Stimulated activated CD8-positive, alpha-beta memory T cell treated with anti-CD3 and anti-CD28 coated beads, Interleukin-2, amount 100 ng/mL, for 48 hours (primary cell): ENCODE measurements at regions not wholly inside any gene's neighbourhood (a gene's known extent, or its start where the extent isn't known, plus 50 kb on each side); places are given as distances from the start of the nearest gene placed in this dataset.
"Not testable (repeated sequence)": the region's sequence is repeated elsewhere in the genome, so short reads cannot be mapped to it uniquely, and the experiment has no call there.

Source experiments
- DNase-seq, 2 donors: peaks; one replicate each; pipeline ENCODE4 v3.0.0-alpha.2; 2020; ENCODE audit warnings: low read depth in 2 of 2

DNA sequence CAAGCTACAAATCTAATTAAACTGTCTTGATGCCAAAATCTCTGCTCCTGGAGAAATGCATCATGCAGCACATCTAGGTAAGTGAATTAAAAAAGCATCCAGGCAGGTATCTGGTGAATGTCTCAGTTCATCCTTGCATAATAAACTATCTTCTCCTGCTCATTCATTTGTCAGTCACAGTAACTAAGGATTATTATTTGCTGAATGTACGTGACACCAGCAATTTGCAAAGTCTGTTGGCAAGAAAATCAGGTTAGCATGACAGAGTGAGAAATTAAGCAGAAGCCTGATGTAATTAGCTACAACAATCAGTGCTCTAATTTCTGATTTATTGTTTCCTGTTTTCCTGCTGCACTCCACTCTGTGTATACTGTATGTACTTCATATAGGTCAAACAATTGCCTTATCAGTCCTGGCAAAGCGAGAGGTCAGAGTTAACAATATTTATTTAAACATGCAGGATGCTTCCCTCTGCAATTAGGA is 213.6 kb downstream of the FBXO8 start:
- no peak for DNase-seq

DNA sequence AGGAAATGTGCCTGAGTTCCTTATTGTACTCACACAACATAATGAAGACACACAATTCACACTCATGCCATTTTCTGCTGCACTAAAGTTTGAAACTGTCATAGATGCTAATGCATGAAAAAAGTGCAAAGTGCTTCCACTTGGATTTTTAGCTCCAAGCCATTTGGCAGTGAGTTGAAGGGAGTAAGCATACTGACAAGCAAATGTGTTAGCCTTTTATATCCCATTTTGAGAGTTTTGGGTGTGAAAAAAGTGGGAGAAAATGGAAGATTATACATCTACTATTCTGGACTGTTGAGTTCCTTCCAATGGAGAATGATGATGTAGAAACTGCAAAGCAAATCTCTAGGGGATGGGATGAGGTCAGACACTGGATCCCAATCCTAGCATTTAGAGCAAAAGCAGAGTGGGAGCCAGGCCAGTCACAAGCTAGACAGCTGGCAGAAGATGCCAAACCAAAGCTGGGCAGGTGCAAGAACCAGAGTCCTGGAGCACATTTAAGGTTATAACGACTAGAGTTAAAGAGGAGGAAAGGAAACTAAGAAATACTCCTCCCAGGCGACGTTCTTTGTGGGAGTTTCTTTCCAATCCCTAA is 216.8 kb downstream of the FBXO8 start:
- no peak for DNase-seq

DNA sequence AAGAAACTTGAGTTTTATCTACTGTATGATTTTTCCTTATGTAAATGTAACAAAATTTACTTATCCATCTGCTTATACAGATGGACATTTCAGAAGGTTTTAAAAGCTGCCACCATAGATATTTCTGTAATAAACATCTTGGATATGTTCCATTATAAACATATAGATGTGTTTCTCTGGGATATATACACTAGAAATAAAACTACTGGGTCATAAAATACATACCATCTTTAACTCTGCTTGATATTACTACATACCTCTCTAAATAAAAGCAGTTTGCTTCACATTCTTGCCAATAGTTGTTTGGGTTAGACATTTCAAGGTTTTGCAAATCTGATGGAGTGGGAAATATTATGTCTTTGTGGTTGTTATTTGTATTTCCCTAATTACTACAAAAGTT is 220.6 kb downstream of the FBXO8 start:
- no peak for DNase-seq

DNA sequence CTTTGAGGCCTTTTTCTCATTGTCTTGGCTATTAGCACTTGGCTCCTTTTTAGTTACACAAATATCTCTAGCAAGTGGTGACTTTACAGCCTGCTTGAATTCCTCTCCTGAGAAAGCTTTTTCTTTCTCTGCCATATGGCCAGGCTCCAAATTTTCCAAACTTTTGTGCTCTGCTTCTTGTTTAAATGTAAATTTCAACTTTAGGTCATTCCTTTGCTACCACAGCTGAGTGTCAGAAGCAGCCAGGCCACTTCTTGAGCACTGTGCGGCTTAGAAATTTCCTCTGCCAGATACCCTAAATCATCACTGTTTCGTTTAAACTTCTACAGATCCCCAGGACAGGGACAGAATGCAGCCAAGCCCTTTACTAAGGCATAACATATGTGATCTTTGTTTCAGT is 222.4 kb downstream of the FBXO8 start:
- no peak for DNase-seq

DNA sequence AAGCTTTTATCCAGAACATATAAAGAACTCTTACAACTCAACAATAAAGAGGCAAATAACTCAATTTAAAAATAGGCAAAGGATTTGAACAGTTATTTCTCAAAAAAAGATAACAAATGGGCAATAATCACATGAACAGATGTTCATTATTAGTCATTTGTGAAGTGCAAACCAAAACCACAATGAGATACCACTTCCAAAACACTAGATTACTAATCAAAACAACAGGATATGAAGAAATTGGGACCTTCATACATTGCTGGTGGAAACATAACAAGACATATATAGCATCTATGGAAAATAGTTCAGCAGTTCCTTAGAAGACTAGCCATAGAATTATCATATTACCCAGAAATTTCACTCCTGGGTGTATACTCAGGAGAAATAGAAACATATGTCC is 224.6 kb downstream of the FBXO8 start:
- no peak for DNase-seq

DNA sequence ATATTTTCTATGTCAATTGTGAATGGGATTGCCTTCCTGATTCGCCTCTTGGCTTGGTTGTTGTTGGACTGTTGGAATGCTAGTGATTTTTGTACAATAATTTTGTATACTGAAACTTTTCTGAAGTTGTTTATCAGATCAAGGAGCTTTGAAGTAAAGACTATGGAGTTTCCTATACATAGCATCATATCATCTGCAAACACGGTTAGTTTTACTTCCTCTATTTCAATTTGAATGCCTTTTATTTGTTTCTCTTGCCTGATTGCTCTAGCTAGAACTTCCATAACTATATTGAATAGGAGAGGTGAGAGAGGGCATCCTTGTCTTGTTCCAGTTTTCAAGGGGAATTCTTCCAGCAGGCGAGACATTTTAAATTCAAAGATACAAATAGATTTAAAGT is 226.5 kb downstream of the FBXO8 start:
- no peak for DNase-seq

DNA sequence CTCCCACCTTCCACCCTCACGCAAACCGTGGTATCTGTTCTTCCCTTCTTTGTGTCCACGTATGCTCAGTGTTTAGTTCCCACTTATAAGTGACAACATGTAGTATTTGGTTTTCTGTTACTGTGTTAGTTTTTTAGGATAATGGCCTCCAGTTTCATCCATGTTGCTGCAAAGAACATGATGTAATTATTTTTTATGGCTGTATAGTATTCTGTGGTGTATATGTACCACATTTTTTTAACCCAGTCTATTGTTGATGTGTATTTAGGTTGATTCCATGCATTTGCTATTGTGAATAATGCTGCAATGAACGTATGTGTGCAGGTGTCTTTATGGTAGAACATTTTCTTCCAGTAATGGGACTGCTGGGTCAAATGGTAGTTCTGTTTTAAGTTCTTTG is 228.1 kb downstream of the FBXO8 start:
- no peak for DNase-seq

DNA sequence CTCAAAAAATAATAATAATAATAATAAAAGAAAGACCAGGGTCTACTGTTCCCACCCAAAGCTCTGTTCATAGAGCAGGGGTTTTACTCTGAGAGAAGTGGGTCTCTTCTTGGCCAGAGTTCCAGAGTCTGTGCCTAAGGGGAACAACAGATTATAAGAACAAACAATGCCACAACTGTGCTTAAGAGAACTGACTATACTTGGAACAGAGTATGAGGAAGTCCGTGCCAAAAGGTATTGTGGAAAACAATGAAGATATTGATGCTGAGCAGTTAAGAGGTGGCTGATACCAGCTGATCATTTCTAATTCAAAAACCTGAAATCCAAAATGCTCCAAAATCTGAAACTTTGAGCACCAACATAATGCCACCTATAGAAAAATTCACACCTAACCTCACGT is 229.6 kb downstream of the FBXO8 start:
- DNase-seq: no peak

DNA sequence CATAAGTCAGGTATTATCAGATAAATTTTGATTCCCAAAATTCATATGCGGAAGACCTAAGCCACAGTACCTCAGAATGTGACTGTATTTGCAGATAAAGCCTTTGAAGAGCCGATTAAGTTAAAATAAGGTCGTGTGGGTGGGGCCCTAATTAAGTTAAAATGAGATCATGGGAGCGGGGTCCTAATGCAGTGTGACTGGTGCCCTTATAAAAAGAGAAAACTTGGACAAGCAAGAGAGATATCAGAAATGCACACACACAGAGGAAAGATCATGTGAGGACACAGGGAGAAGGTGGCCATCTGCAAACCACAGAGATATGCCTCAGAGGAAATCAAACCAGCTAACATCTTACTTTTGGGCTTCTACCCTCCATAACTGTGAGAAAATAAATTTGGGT is 236.1 kb downstream of the FBXO8 start:
- no peak for DNase-seq

DNA sequence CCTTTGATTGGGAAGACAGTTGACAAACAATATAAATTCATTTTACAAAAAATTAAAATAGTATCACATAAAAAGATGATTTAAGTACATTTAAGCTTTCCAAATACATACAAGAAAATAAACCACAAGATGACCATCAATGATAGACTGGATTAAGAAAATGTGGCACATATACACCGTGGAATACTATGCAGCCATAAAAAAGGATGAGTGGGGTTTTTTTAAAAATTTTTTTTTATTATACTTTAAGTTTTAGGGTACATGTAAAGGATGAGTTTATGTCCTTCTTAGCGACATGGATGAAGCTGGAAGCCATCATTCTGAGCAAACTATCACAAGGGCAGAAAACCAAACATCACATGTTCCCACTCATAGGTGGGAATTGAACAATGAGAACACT is 237.6 kb downstream of the FBXO8 start:
- not testable (repeated sequence) for DNase-seq

DNA sequence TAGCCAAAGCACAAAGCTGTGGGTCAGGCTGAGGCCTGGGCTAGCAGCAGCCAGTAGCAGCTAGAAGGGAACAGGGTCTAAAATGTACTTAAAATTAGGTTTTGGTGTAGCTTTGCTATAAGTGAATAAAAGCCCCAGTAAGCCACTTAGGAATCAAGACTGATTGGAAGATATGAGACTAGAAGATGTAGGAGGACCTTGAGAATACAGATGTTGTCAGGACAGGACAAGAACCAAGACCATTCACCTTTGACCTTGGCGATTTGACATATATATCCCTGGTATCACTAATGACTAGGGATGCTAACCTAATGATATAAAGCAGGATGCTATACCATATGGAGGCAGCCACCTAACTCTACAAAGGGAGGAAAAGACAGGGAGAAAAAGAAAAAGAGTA is 238.1 kb downstream of the FBXO8 start:
- no peak for DNase-seq

DNA sequence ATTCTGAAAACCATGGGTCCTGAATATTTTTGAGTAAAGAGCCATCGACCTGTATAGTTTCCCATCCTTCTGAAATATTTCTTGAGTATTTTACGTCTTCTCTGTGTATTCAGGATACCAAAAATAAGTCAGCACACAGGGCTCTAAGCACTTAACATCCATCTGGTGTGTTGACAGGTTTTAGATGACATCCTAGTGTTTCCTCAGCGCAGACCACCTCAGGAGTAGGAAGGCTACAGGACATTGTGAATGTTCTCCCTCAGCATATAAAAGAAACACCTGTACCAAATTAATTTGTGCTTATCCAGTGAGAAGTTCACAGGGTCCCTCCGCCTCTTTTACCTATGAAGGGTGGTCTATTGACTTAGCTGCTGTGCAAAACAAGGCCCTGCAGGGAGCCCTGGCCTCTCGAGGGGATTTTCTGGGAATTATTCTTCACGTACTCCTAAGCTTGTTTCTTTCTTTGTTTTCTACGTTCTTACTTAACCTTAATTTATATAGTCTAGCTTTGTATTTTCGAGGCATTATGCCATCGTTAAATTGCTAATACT is 241.8 kb downstream of the FBXO8 start:
- no peak for DNase-seq

DNA sequence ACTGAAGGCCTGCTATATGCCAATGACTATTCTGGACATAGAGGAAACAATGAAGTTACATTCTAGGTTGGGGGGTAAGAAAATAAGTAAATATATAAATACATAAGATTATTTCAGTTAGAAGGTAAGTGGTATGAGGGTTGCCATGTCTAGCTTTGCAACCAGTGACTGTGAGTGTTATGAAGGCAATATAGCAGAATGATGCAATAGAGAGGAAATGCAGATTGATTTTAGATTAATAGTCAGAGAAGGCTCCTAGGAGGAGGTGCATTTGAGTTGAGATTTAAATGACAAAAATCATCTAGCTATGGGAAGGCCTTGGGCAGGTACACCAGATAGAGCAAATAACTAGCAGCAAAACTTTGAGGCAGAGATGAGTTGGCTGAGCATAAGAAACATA is 243.2 kb downstream of the FBXO8 start:
- DNase-seq: no peak

DNA sequence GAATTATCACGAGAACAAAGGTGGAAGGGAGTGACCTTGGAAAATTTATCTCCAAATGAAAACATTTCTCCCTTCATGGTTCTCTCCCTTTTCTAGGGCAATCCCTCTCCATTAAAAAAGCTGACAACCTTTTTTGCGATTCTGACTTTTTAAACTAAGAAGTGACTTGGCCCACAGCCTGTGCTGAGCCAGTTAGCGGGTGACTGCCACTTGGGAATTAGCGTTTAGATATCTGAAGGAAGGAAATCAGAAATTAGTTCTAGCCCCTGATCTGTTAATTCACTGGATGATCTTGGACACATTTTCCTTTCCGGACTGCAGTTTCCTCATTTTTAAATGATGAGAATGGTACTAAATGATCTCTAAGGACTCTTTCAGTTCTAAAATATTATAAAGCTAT is 245.0 kb downstream of the FBXO8 start:
- no peak for DNase-seq

DNA sequence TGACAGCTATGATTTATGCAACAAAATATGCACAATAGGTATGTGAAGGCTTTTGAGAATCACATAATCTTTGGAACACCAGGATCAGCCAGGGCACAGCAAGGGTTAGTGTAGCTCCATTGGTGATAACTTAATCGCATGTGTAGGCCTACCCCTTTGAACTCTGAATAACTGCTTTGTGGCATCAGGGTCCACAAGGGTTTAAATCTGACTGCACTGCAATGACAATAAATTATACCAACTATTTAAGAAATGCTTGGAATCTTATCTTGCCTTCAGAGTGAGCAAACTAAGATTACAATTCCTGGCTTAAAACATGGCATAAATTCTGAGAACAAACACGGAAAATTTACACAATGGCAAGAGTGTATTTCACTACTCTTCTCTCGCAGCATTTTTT is 245.8 kb downstream of the FBXO8 start:
- no peak for DNase-seq

DNA sequence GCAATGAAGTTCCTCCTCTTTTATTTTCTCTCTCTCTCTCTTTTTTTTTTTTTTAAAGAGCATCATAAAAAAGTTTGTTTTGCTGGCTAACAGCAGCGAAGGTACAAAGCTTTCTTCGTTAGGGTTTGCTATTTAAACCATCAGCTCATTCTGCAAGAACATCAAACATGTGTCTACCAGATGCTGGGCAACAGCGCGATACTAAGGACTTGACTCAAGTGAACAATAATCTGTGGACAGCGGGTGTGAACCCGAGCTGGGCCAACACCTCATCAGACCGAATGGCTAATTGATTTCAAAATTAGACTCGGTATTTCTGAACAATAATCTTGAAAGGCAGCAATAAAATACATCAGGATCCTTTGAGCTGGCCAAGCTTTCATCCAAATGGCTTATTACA is 246.4 kb downstream of the FBXO8 start:
- DNase-seq: no peak

DNA sequence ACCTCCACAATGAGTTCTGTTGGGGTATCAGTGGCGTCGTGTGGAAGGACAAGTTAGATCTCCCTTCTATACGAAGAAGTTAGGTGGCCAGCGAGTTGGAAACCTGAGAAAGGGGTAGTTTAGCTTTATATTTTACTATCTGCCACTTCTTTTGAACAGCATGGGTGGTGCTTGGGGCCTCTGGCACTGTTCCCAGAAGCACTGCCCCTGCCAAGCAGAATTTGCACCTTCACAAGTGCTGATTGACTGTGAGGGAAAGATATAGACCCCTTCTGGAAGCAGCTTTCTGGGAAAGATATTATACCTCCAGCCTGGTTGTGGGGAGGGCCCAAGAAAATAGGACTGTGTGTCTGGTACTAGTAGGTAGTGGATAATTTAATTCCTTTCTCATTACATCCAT is 246.9 kb downstream of the FBXO8 start:
- DNase-seq: no peak

DNA sequence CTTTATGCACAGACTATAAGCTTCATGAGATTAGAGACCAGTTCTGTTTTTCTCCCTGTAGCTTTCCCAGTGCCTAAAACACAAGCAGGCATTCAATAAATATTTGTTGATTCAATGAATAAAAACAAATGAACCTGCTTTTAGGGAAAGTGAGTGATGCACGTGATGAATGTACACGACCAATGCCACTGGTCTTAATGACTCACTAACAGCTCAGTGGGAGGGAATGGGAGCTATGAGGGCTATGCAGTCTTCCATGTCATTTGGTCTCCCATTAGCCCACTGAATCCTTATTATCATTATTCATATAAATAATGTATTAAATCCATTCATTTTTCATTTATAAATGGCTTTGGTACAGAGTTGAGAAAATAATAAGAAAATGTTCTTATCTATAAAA is 247.4 kb downstream of the FBXO8 start:
- no peak for DNase-seq

DNA sequence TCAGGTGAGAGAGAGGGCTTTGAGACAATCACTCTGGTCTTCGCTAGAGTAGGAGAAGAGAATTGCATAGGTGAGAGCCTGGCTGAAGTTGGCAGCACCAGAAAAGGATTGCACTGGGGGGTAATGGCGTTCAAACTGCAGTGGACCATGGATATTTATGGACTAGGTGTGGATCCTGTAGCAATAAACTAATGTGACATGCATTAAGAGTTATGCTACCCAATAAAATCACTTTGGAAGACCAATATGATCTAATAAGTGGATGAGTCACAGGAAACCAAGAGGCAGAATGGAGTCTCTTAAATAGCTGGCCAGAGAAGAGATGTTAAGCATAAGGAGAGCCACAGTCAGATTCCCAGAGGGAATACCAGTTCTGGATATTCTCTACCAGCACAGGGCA is 259.8 kb downstream of the FBXO8 start:
- DNase-seq: no peak

DNA sequence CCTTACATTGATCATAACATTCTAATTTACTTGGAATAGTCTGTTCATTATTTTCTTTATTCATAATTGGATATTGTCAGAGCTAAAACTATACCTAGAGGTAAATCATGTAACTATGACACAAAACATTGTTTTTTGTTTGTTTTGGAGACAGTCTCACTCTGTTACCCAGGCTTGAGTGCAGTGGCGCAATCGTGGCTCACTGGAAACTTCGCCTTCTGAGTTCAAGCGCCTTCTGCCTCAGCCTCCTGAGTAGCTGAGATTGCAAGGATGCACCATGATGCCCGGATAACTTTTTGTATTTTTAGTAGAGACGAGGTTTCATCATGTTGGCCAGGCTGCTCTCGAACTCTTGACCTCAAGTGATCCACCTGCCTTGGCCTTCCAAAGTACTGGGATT is 265.2 kb downstream of the FBXO8 start:
- no peak for DNase-seq

DNA sequence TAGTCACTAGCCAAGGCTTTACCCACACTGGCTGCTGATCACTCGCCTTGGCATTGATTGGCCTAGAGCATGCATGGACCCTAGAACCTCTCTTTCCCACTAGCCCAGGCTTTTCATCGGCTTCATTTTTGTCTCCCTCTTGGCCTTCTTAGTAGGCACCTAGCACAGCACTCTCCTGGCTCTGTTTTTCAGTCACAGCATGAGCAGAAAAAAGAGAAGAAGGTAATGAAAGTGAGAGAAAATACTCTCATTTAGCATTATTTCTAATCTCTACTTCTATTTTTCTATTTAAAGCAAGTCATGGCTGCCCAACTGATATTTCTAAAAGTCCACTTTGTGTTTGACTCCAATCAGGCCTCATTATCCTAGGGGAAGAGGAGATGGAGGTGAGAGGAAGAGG is 267.2 kb downstream of the FBXO8 start:
- no peak for DNase-seq

DNA sequence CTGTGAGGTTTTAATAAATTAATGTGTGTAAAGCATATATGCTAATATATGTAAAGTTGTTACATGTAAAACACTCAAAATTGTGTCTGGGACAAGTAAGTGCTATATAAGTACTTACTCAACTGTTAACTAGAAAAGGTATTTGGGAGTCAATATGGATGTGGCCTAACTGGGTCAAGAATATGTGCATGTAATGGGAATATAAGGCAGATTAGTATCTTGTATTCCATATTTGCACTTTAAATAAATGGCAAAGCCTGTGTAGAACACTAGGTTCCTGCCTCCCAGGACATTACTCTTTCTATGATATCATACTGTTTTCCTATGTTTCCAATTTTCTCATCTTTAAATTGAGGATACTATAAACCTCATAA is 270.6 kb downstream of the FBXO8 start:
- no peak for DNase-seq

DNA sequence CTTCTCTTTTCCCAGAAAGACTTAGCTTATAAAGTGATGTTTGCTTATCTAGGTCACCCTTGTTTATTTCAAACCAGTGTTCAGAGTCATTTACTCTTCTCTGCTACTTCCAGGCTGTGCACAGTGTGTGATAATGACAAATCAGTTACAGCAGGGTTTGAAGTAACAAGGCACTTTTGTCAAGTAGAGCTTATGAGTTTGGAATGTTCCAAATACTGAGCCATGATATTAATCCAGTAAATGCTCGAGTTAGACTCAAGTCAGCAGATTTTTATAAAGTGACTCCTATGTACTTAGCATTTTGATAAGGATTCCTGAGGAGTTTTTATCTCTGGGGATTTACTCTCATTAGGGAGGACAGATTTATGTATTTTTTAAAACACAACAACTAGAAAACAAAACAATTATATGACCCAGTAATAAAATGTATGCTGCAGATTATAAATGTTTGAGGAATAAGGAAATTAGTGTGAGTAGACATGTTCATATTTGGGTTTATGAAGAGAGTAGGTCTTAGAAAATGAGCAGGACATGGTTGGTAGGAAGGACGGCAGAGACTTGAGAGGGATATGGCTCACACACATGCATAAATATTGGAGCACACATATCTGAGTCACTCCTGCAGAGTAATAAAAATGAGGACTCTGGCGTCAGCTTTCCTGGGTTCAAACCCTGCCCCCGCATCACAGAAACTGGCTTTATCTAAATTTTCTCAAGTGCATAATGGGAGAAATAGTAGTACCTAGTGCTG is 271.2 kb downstream of the FBXO8 start:
- no peak for DNase-seq

DNA sequence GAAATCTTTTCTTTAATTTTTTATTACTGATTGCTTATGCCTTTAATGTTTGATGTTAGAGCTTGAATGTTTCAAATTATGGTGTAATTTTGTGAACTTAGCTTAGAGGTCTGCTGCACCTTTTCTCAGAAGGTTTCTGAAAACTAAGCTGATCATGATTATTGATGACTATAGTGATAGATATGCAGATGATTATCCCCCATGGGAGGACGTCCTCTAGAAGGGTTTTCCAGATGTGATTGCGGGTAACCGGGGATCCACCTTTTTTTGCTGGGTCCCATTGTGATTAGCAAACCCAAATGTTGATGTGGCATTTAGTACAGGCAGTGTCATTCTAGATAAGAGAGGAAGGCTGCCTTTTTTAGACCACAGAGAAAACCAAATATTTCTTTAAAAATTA is 272.9 kb downstream of the FBXO8 start:
- no peak for DNase-seq
